ENCODE measurements at regions not wholly inside any gene's neighbourhood (a gene's known extent, or its start where the extent isn't known, plus 50 kb on each side); places are given as distances from the start of the nearest gene placed in this dataset.

- TF ChIP-seq POLR2A (IDR thresholded peaks at IDR 0.05) (no peak), CTCF (IDR thresholded peaks at IDR 0.05 in 8 of 11, conservative IDR thresholded peaks at IDR 0.05 in 3 of 11) (no peak)
Measured at GRCh38 chr6:4379958-4380357, 244.6 kb upstream of the ECI2 start.

Data from spleen (tissue), 7 donors.